GM21529 (cell line): ENCODE measurements at regions not wholly inside any gene's neighbourhood (a gene's known extent, or its start where the extent isn't known, plus 50 kb on each side); places are given as distances from the start of the nearest gene placed in this dataset.

ENCODE experiments used
- ATAC-seq: cut with Tn5 transposase; IDR thresholded peaks from one replicate; pipeline ENCODE4 v1.9.1; 2021; ENCODE audit not compliant: unreplicated experiment

- ATAC-seq: peak; percentile 100
Observed at GRCh38 chr4:123564758-123565346, 168.3 kb downstream of the SPRY1 start.

- ATAC-seq: no peak
Observed at GRCh38 chr4:123568936-123569335, 172.3 kb downstream of the SPRY1 start.

GRCh38 chr4:123569541-123569940 is 172.9 kb downstream of the SPRY1 start:
- ATAC-seq: no peak

GRCh38 chr4:123573866-123574508 is 177.4 kb downstream of the SPRY1 start:
- ATAC-seq: no peak

- ATAC-seq: no peak
Observed at GRCh38 chr4:123575291-123575690, 178.7 kb downstream of the SPRY1 start.

GRCh38 chr4:123577225-123577906 is 180.8 kb downstream of the SPRY1 start:
- no peak for ATAC-seq

- ATAC-seq: no peak
Observed at GRCh38 chr4:123578276-123579029, 181.9 kb downstream of the SPRY1 start.

GRCh38 chr4:123579961-123580360 is 183.4 kb downstream of the SPRY1 start:
- no peak for ATAC-seq

- no peak for ATAC-seq
Observed at GRCh38 chr4:123580981-123581664, 184.5 kb downstream of the SPRY1 start.

GRCh38 chr4:123581802-123582201 is 185.2 kb downstream of the SPRY1 start:
- ATAC-seq: no peak

GRCh38 chr4:123583043-123583442 is 186.4 kb downstream of the SPRY1 start:
- no peak for ATAC-seq

GRCh38 chr4:123585111-123585510 is 188.5 kb downstream of the SPRY1 start:
- no peak for ATAC-seq

- peak; percentile 3 for ATAC-seq
Observed at GRCh38 chr4:123587983-123588494, 191.4 kb downstream of the SPRY1 start.

- peak; percentile 84 for ATAC-seq
Observed at GRCh38 chr4:123588631-123589241, 192.1 kb downstream of the SPRY1 start.

GRCh38 chr4:123589301-123589700 is 192.7 kb downstream of the SPRY1 start:
- no peak for ATAC-seq

- no peak for ATAC-seq
Observed at GRCh38 chr4:123591875-123592274, 195.3 kb downstream of the SPRY1 start.

- no peak for ATAC-seq
Observed at GRCh38 chr4:123593655-123594054, 197.1 kb downstream of the SPRY1 start.

- ATAC-seq: no peak
Observed at GRCh38 chr4:123596805-123597204, 200.2 kb downstream of the SPRY1 start.

GRCh38 chr4:123597586-123597985 is 201.0 kb downstream of the SPRY1 start:
- ATAC-seq: no peak

- no peak for ATAC-seq
Observed at GRCh38 chr4:123598331-123598730, 201.7 kb downstream of the SPRY1 start.
